ENCODE measurements at regions not wholly inside any gene's neighbourhood (a gene's known extent, or its start where the extent isn't known, plus 50 kb on each side); places are given as distances from the start of the nearest gene placed in this dataset.

GRCh38 chr4:171717231-171717741 lies 95.9 kb upstream of the GALNTL6 start:
- H3F3A ChIP-seq (ENCODE audit: insufficient read depth, low read length): no peaks in the 10 kb centered on the region
- H3K9me3 ChIP-seq (ENCODE audit: low read length): no peaks in the 10 kb centered on the region; the same call in 1 of the 2 replicates
- H3K4me1 ChIP-seq (ENCODE audit: insufficient read depth, low read length, severe bottlenecking): no peaks in the 10 kb centered on the region
- H3K36me3 ChIP-seq (ENCODE audit: insufficient read depth, low read length): no peaks in the 10 kb centered on the region
- H3K4me3 ChIP-seq (ENCODE audit: low read depth, low read length, poor library complexity, severe bottlenecking): no peak overlapping the region
- no peaks in the 10 kb centered on the region for H3K9me2 ChIP-seq (ENCODE audit: low read depth, low read length)
- H3K27me3 ChIP-seq (ENCODE audit: insufficient read depth, low read length): no peaks in the 10 kb centered on the region
- H4K20me1 ChIP-seq (ENCODE audit: insufficient read depth, low read length): no peaks in the 10 kb centered on the region
- no peak overlapping the region for H3K9ac ChIP-seq (ENCODE audit: low read length)
- H3K27ac ChIP-seq (ENCODE audit: low read depth, low read length, poor library complexity, severe bottlenecking): no peak overlapping the region
- no peak overlapping the region for H3K4me2 ChIP-seq (ENCODE audit: low read length)
- H3K79me2 ChIP-seq (ENCODE audit: insufficient read depth, low read length): no peaks in the 10 kb centered on the region
- no peak overlapping the region for H2AFZ ChIP-seq (ENCODE audit: low read length)
- TF ChIP-seq, protein P1, sequence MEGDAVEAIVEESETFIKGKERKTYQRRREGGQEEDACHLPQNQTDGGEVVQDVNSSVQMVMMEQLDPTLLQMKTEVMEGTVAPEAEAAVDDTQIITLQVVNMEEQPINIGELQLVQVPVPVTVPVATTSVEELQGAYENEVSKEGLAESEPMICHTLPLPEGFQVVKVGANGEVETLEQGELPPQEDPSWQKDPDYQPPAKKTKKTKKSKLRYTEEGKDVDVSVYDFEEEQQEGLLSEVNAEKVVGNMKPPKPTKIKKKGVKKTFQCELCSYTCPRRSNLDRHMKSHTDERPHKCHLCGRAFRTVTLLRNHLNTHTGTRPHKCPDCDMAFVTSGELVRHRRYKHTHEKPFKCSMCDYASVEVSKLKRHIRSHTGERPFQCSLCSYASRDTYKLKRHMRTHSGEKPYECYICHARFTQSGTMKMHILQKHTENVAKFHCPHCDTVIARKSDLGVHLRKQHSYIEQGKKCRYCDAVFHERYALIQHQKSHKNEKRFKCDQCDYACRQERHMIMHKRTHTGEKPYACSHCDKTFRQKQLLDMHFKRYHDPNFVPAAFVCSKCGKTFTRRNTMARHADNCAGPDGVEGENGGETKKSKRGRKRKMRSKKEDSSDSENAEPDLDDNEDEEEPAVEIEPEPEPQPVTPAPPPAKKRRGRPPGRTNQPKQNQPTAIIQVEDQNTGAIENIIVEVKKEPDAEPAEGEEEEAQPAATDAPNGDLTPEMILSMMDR (IDR thresholded peaks at IDR 0.05; ENCODE audit: low read length): no peak
- no peak for TF ChIP-seq EZH2 (IDR thresholded peaks at IDR 0.05; ENCODE audit: borderline replicate concordance, low read length)

DNA sequence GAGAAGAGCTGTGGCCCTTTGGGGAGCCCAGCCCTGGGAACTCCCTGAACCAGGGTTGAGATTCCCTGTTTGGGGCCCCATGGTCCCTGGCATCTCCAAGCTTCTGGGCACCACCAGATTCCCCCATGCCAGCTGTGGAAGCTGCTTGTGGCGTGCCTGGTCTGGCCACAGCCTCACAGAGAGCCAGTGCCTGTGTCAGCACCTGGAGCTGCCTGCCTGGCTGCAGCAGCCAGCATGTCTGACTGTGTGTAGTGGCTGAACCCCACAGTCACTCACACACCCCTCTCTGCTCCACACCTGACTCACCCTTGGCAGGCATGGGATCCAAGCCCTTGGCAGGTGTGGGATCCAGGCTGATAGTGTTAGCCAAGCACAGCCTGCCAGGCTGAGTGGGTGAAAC lies 97.2 kb upstream of the GALNTL6 start:
- no peak for TF ChIP-seq EZH2 (IDR thresholded peaks at IDR 0.05; ENCODE audit: borderline replicate concordance, low read length)
- TF ChIP-seq, protein P1 (IDR thresholded peaks at IDR 0.05; ENCODE audit: low read length): no peak
- Histone ChIP-seq H3K27me3 (ENCODE audit: insufficient read depth, low read length) (no peaks in the 10 kb centered on the region), H3K36me3 (ENCODE audit: insufficient read depth, low read length) (no peaks in the 10 kb centered on the region), H3K9me3 (ENCODE audit: low read length) (no peaks in the 10 kb centered on the region; the same call in 1 of the 2 replicates), H3K27ac (ENCODE audit: low read depth, low read length, poor library complexity, severe bottlenecking) (no peak overlapping the region), H3K9ac (ENCODE audit: low read length) (no peak overlapping the region), H4K20me1 (ENCODE audit: insufficient read depth, low read length) (no peaks in the 10 kb centered on the region), H3K4me1 (ENCODE audit: insufficient read depth, low read length, severe bottlenecking) (no peaks in the 10 kb centered on the region), H3F3A (ENCODE audit: insufficient read depth, low read length) (no peaks in the 10 kb centered on the region), H3K4me2 (ENCODE audit: low read length) (no peak overlapping the region), H3K4me3 (ENCODE audit: low read depth, low read length, poor library complexity, severe bottlenecking) (no peak overlapping the region), H2AFZ (ENCODE audit: low read length) (no peak overlapping the region), H3K79me2 (ENCODE audit: insufficient read depth, low read length) (no peaks in the 10 kb centered on the region), H3K9me2 (ENCODE audit: low read depth, low read length) (no peaks in the 10 kb centered on the region)

DNA sequence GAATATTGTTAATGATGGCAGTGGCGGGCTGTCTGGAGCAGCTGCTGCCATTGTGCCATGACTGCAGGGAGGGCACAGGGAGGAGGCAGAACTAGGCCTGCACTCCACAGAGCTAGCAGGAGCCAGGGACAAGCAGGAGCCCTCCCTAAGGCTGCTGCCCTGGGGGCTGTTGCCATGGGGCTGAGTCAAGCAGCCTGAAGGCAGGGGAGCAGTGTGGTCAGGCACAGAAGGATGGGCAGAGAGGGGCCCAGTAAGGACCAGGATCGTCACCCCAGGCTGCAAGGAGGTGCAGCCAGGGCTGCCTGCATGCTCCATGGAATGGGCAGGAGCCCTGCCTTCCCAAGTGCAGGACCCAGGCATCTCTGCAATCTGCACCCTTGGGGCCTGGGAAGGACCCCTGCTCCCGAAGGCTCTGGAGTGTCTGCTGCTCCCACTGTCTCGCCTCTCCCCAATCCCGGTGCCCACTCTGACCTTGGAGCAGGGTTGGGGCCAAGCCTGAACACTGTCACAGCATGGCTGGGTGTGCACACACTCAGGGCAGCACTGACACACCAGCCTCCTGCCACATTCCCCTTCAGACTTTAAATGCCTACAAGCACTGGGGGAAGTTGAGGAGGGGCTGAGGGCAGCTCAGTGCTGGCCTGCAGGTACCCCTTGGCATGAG lies 98.3 kb upstream of the GALNTL6 start:
- no peaks in the 10 kb centered on the region for H3K4me1 ChIP-seq (ENCODE audit: insufficient read depth, low read length, severe bottlenecking)
- H3K79me2 ChIP-seq (ENCODE audit: insufficient read depth, low read length): no peaks in the 10 kb centered on the region
- TF ChIP-seq EZH2 (IDR thresholded peaks at IDR 0.05; ENCODE audit: borderline replicate concordance, low read length): no peak
- TF ChIP-seq, protein P1 (IDR thresholded peaks at IDR 0.05; ENCODE audit: low read length): no peak
- no peak overlapping the region for H3K4me2 ChIP-seq (ENCODE audit: low read length)
- no peaks in the 10 kb centered on the region for H3F3A ChIP-seq (ENCODE audit: insufficient read depth, low read length)
- no peak overlapping the region for H3K27ac ChIP-seq (ENCODE audit: low read depth, low read length, poor library complexity, severe bottlenecking)
- no peak overlapping the region for H2AFZ ChIP-seq (ENCODE audit: low read length)
- no peak overlapping the region for H3K9ac ChIP-seq (ENCODE audit: low read length)
- H3K9me3 ChIP-seq (ENCODE audit: low read length): no peaks in the 10 kb centered on the region; the same call in 1 of the 2 replicates
- H3K27me3 ChIP-seq (ENCODE audit: insufficient read depth, low read length): no peaks in the 10 kb centered on the region
- H3K4me3 ChIP-seq (ENCODE audit: low read depth, low read length, poor library complexity, severe bottlenecking): no peak overlapping the region
- H4K20me1 ChIP-seq (ENCODE audit: insufficient read depth, low read length): no peaks in the 10 kb centered on the region
- H3K9me2 ChIP-seq (ENCODE audit: low read depth, low read length): no peaks in the 10 kb centered on the region
- no peaks in the 10 kb centered on the region for H3K36me3 ChIP-seq (ENCODE audit: insufficient read depth, low read length)

Measured in OCI-LY1 (cell line).